Chondrocyte (in vitro differentiated cells): ENCODE measurements at regions not wholly inside any gene's neighbourhood (a gene's known extent, or its start where the extent isn't known, plus 50 kb on each side); places are given as distances from the start of the nearest gene placed in this dataset.

Experiments
- DNase-seq: peaks from one replicate; pipeline ENCODE4 v3.0.0; 2021; ENCODE audit warnings: mixed read lengths, low spot score
- H3K27ac Mint-ChIP-seq: one replicate; pipeline ENCODE4 v1.8.0; 2021; ENCODE audit warnings: mild to moderate bottlenecking, moderate library complexity, mixed read lengths; ENCODE audit not compliant: unreplicated experiment
- H3K27me3 Mint-ChIP-seq: 2 replicates; pipeline ENCODE4 v1.8.0; 2021; ENCODE audit warnings: low read depth, mixed read lengths
- H3K36me3 Mint-ChIP-seq: 2 replicates; pipeline ENCODE4 v1.8.0; 2021; ENCODE audit warnings: low read depth, mixed read lengths
- H3K4me1 Mint-ChIP-seq: 2 replicates; pipeline ENCODE4 v1.8.0; 2021; ENCODE audit warnings: low read depth, mild to moderate bottlenecking, mixed read lengths
- H3K4me3 Mint-ChIP-seq: one replicate; pipeline ENCODE4 v1.8.0; 2021; ENCODE audit warnings: mild to moderate bottlenecking, moderate library complexity, mixed read lengths; ENCODE audit not compliant: unreplicated experiment
- H3K9me3 Mint-ChIP-seq: 2 replicates; pipeline ENCODE4 v1.8.0; 2021; ENCODE audit warnings: low read depth, mixed read lengths
- TF ChIP-seq, protein P1 (sequence below): fragments of 200-600 bp; sonication (generic); IDR thresholded peaks from 2 replicates; pipeline ENCODE4 v1.5.0; 2021; ENCODE audit warnings: antibody characterized with exemption, mild to moderate bottlenecking, moderate library complexity

DNA sequence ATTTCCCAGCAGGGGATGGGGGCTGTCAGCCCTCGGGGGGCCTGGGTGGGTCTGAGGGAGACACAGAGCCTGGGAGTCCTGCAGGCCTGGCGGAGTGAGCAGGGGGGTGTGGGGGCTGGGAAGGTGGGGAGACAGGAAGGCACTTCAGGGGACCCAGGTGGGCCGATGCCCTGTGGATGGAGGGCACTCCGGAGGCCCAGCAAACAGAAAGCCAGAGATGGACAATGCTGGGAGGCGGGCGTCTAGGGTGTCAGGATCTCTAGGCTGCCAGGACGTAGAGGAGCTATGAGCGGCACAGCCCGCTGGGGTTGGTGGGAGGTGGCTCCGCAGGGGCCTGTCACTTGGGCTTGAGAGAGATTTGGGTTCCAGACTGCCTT is 87.6 kb upstream of the COL5A1 start:
- DNase-seq = peak; percentile 82
- Mint-ChIP-seq H3K4me1 (peaks cover 61% of the 10 kb centered on the region), H3K9me3 (no peaks in the 10 kb centered on the region), H3K36me3 (no peaks in the 10 kb centered on the region), H3K27ac (peak overlapping the region; percentile 49), H3K27me3 (no peaks in the 10 kb centered on the region), H3K4me3 (no peak overlapping the region)
- TF ChIP-seq, protein P1, sequence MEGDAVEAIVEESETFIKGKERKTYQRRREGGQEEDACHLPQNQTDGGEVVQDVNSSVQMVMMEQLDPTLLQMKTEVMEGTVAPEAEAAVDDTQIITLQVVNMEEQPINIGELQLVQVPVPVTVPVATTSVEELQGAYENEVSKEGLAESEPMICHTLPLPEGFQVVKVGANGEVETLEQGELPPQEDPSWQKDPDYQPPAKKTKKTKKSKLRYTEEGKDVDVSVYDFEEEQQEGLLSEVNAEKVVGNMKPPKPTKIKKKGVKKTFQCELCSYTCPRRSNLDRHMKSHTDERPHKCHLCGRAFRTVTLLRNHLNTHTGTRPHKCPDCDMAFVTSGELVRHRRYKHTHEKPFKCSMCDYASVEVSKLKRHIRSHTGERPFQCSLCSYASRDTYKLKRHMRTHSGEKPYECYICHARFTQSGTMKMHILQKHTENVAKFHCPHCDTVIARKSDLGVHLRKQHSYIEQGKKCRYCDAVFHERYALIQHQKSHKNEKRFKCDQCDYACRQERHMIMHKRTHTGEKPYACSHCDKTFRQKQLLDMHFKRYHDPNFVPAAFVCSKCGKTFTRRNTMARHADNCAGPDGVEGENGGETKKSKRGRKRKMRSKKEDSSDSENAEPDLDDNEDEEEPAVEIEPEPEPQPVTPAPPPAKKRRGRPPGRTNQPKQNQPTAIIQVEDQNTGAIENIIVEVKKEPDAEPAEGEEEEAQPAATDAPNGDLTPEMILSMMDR = no peak

DNA sequence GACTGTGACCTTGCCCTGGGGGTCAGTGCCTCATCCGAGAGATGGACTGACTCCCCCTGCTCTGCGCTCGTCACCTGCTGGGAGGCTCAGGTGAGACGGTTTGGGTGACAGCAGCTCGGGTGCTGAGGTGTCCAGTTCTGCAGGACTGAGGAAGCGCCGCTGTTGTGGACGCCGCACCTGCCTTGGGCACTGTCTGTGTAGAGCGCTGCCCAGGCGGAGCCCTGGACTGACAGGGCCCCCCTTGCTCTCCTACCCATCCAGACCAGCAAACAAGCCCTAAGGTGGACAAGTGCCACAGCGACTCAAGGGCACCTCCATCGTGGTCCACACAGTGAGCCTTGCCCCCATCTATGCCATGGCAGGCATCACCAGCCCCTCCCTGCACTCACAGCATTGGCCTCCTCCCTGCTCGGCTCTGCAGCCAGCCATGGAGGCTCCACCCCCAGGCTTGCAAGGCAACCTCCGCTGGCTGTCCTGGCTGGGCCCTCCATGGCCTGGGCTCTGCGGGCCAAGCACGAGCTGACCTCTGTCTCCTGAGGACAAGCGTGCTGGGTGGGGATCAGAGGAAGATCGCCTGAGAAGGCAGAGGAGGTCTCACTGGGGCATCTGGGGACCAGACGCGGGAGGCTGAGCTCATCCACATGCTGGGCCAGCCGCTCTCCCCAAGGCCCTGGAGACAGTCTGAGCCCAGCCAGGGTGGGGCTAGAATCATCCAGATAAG is 87.1 kb upstream of the COL5A1 start:
- peak overlapping the region; percentile 45 for H3K27ac Mint-ChIP-seq
- H3K36me3 Mint-ChIP-seq = no peaks in the 10 kb centered on the region
- TF ChIP-seq, protein P1 = no peak
- H3K4me3 Mint-ChIP-seq = no peak overlapping the region
- no peaks in the 10 kb centered on the region for H3K27me3 Mint-ChIP-seq
- peak; percentile 80 for DNase-seq
- H3K4me1 Mint-ChIP-seq = peaks cover 56% of the 10 kb centered on the region
- H3K9me3 Mint-ChIP-seq = no peaks in the 10 kb centered on the region

GRCh38 chr9:134555094-134555650 is 86.4 kb upstream of the COL5A1 start:
- Mint-ChIP-seq H3K4me1 (peaks cover 55% of the 10 kb centered on the region), H3K9me3 (no peaks in the 10 kb centered on the region), H3K27me3 (no peaks in the 10 kb centered on the region), H3K27ac (peak overlapping the region; percentile 82), H3K36me3 (no peaks in the 10 kb centered on the region), H3K4me3 (no peak overlapping the region)
- TF ChIP-seq, protein P1 = no peak
- no peak for DNase-seq

DNA sequence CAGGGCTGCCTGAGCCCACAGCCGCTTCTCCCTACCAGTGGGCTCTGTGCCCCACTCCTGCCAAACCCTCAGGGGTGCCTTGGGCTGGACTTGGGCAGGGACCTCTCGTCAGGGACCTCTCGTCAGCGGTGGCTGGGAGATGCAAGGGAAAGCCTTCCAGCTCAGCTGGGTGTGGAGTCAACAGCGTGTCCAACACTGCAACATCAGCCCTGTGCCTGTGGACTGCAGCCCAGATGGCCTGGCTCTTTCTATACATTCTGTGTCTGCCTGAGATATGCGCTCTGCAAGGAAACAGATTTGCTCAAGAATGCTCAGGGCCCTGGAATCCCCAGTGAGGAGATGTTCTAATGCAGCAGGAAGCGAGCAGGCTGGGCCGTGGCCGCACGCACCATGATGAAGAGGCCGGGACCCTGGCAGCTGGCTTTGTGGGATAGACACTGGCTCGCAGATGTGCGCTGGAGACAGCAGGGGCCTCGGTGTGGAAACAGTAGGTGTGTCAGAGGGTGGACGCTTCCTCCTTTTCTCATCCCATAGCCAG is 85.0 kb upstream of the COL5A1 start:
- H3K4me3 Mint-ChIP-seq = no peak overlapping the region
- TF ChIP-seq, protein P1 = no peak
- peaks cover 42% of the 10 kb centered on the region for H3K4me1 Mint-ChIP-seq
- no peaks in the 10 kb centered on the region for H3K9me3 Mint-ChIP-seq
- H3K27ac Mint-ChIP-seq = no peak overlapping the region
- no peaks in the 10 kb centered on the region for H3K36me3 Mint-ChIP-seq
- DNase-seq = peak; percentile 81
- H3K27me3 Mint-ChIP-seq = no peaks in the 10 kb centered on the region

DNA sequence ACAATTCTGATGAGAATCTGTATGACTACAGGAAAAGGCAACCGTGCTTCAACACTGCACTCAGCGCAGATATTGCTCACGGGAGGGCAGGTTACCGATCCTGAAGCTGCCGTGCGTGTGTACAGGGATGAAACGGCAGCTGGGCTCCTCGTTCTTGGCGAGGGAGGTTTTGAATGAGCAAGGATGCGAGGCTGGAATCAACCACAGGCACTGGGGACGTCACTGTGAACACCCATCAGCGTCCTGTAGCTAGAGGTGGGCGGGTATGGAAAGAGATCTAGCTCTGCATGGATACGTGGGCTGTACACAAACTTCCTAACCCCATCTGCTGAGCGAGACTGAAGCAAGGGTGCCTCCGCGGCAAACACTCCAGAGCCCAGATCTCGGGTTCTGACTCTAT is 84.3 kb upstream of the COL5A1 start:
- no peaks in the 10 kb centered on the region for H3K36me3 Mint-ChIP-seq
- TF ChIP-seq, protein P1 = no peak
- H3K27ac Mint-ChIP-seq = no peak overlapping the region
- no peaks in the 10 kb centered on the region for H3K9me3 Mint-ChIP-seq
- H3K27me3 Mint-ChIP-seq = no peaks in the 10 kb centered on the region
- DNase-seq = peak; percentile 38
- H3K4me1 Mint-ChIP-seq = peaks cover 36% of the 10 kb centered on the region
- no peak overlapping the region for H3K4me3 Mint-ChIP-seq
